Loucy (cell line): ENCODE measurements at regions not wholly inside any gene's neighbourhood (a gene's known extent, or its start where the extent isn't known, plus 50 kb on each side); places are given as distances from the start of the nearest gene placed in this dataset.

Experiments used
- H2AFZ ChIP-seq: fragments of 200-600 bp; sonication (generic); 2 replicates; pipeline ENCODE4 v1.6.0; 2016; ENCODE audit warnings: antibody characterized with exemption, mild to moderate bottlenecking, low read length, moderate library complexity
- H3F3A ChIP-seq: fragments of 200-600 bp; 2 replicates; pipeline ENCODE4 v1.6.0; 2016; ENCODE audit warnings: antibody characterized with exemption, low read depth, mild to moderate bottlenecking
- H3K27me3 ChIP-seq: fragments of 200-600 bp; sonication (generic); 2 replicates; pipeline ENCODE4 v1.6.1; 2014; ENCODE audit warnings: low read length, mild to moderate bottlenecking; ENCODE audit not compliant: insufficient read depth, poor library complexity, severe bottlenecking
- H3K36me3 ChIP-seq: fragments of 200-600 bp; sonication (generic); 2 replicates; pipeline ENCODE4 v1.6.1; 2016; ENCODE audit warnings: low read length; ENCODE audit not compliant: insufficient read depth
- H3K4me1 ChIP-seq: fragments of 200-600 bp; sonication (generic); 2 replicates; pipeline ENCODE4 v1.5.1; 2014; ENCODE audit warnings: low read length, mild to moderate bottlenecking; ENCODE audit not compliant: insufficient read depth, poor library complexity, severe bottlenecking
- H3K4me2 ChIP-seq: fragments of 200-600 bp; sonication (generic); 2 replicates; pipeline ENCODE4 v1.6.0; 2014; ENCODE audit warnings: antibody characterized with exemption, low read length, low read depth, mild to moderate bottlenecking; ENCODE audit not compliant: poor library complexity, severe bottlenecking
- H3K4me3 ChIP-seq: fragments of 200-600 bp; sonication (generic); 2 replicates; pipeline ENCODE4 v1.5.1; 2014; ENCODE audit warnings: low read length, mild to moderate bottlenecking, mixed read lengths; ENCODE audit not compliant: poor library complexity, severe bottlenecking
- H3K79me2 ChIP-seq: fragments of 200-600 bp; sonication (generic); 2 replicates; pipeline ENCODE4 v1.6.1; 2014; ENCODE audit warnings: low read length; ENCODE audit not compliant: insufficient read depth
- H3K9ac ChIP-seq: fragments of 200-600 bp; sonication (generic); 2 replicates; pipeline ENCODE4 v1.6.0; 2014; ENCODE audit warnings: mild to moderate bottlenecking, low read depth, low read length, moderate library complexity; ENCODE audit not compliant: poor library complexity, severe bottlenecking
- H3K9me2 ChIP-seq: fragments of 200-600 bp; sonication (generic); replicated peaks from 2 replicates; pipeline ENCODE4 v1.6.1; 2016; ENCODE audit warnings: low read depth, low read length, mixed read lengths
- H3K9me3 ChIP-seq: fragments of 200-600 bp; sonication (generic); 2 replicates; pipeline ENCODE4 v1.6.1; 2014; ENCODE audit warnings: mild to moderate bottlenecking, antibody characterized with exemption, low read length, low read depth; ENCODE audit not compliant: insufficient read depth
- H4K20me1 ChIP-seq: fragments of 200-600 bp; sonication (generic); 2 replicates; pipeline ENCODE4 v1.6.0; 2014; ENCODE audit warnings: antibody characterized with exemption, low read length, mild to moderate bottlenecking; ENCODE audit not compliant: insufficient read depth, poor library complexity, severe bottlenecking
- CTCF ChIP-seq: fragments of 200-600 bp; sonication (generic); conservative IDR thresholded peaks from 2 replicates; pipeline ENCODE4 v1.5.1; 2014; ENCODE audit warnings: mild to moderate bottlenecking, antibody characterized with exemption, low read length
- EZH2phosphoT487 ChIP-seq: fragments of 200-600 bp; IDR thresholded peaks from 2 replicates; pipeline ENCODE4 v1.6.1; 2018; ENCODE audit warnings: antibody characterized with exemption, mild to moderate bottlenecking, moderate library complexity, borderline replicate concordance

- Histone ChIP-seq H3K4me3 (no peak overlapping the region), H3K79me2 (no peaks in the 10 kb centered on the region)
Observed at GRCh38 chr12:89821896-89822295, 113.3 kb upstream of the ATP2B1 start.

GRCh38 chr12:89817501-89818226, 109.0 kb upstream of the ATP2B1 start:
- Histone ChIP-seq H3K4me1 (no peaks in the 10 kb centered on the region), H3K9ac (no peak overlapping the region), H3K27me3 (no peaks in the 10 kb centered on the region), H3F3A (no peaks in the 10 kb centered on the region), H3K4me2 (no peak overlapping the region), H3K36me3 (no peaks in the 10 kb centered on the region), H3K79me2 (no peaks in the 10 kb centered on the region), H3K9me3 (no peaks in the 10 kb centered on the region), H4K20me1 (no peaks in the 10 kb centered on the region), H3K4me3 (no peak overlapping the region), H2AFZ (0 out of 2 replicates have a peak overlapping the region, but pooled peaks have one; percentile 36), H3K9me2 (no peaks in the 10 kb centered on the region)
- TF ChIP-seq CTCF: no peak
- no peak for TF ChIP-seq EZH2phosphoT487

More at GRCh38 chr12:89821896-89822295, 113.3 kb upstream of the ATP2B1 start:
- Histone ChIP-seq H3F3A (no peaks in the 10 kb centered on the region), H2AFZ (no peak overlapping the region), H3K27me3 (no peaks in the 10 kb centered on the region), H3K4me2 (no peak overlapping the region), H4K20me1 (no peaks in the 10 kb centered on the region), H3K9me2 (no peaks in the 10 kb centered on the region), H3K4me1 (no peaks in the 10 kb centered on the region), H3K36me3 (no peaks in the 10 kb centered on the region), H3K9me3 (no peaks in the 10 kb centered on the region), H3K9ac (no peak overlapping the region)
- TF ChIP-seq CTCF (no peak), EZH2phosphoT487 (no peak)

GRCh38 chr12:89815225-89815624, 106.6 kb upstream of the ATP2B1 start:
- Histone ChIP-seq H3K79me2 (no peaks in the 10 kb centered on the region), H3K4me2 (no peak overlapping the region), H4K20me1 (no peaks in the 10 kb centered on the region), H3K36me3 (no peaks in the 10 kb centered on the region), H3F3A (no peaks in the 10 kb centered on the region), H3K9me3 (no peaks in the 10 kb centered on the region), H3K27me3 (no peaks in the 10 kb centered on the region), H3K4me3 (no peak overlapping the region), H2AFZ (no peak overlapping the region), H3K9me2 (no peaks in the 10 kb centered on the region), H3K4me1 (no peaks in the 10 kb centered on the region), H3K9ac (no peak overlapping the region)
- TF ChIP-seq CTCF: no peak
- no peak for TF ChIP-seq EZH2phosphoT487
